ENCODE measurements at regions not wholly inside any gene's neighbourhood (a gene's known extent, or its start where the extent isn't known, plus 50 kb on each side); places are given as distances from the start of the nearest gene placed in this dataset.
"Not testable (repeated sequence)": the region's sequence is repeated elsewhere in the genome, so short reads cannot be mapped to it uniquely, and the experiment has no call there.

GRCh38 chr6:160804639-160805038, 102.6 kb downstream of the PLG start:
- no peak for DNase-seq

GRCh38 chr6:160808263-160808662, 106.2 kb downstream of the PLG start:
- no peak for DNase-seq

GRCh38 chr6:160810238-160810637, 108.2 kb downstream of the PLG start:
- DNase-seq = no peak

GRCh38 chr6:160812097-160812496, 110.1 kb downstream of the PLG start:
- no peak for DNase-seq

GRCh38 chr6:160818934-160819333, 116.9 kb downstream of the PLG start:
- DNase-seq = no peak

GRCh38 chr6:160820661-160821060, 118.6 kb downstream of the PLG start:
- DNase-seq = not testable (repeated sequence)

- no peak for DNase-seq
Observed at GRCh38 chr6:160831739-160832138, 129.7 kb downstream of the PLG start.

- DNase-seq = no peak
Observed at GRCh38 chr6:160832422-160832821, 130.4 kb downstream of the PLG start.

- DNase-seq = no peak
Observed at GRCh38 chr6:160837146-160837545, 135.1 kb downstream of the PLG start.

GRCh38 chr6:160851031-160851430, 140.5 kb upstream of the MAP3K4 start:
- DNase-seq = no peak

GRCh38 chr6:160853946-160854345, 137.6 kb upstream of the MAP3K4 start:
- no peak for DNase-seq

GRCh38 chr6:160858886-160859285, 132.7 kb upstream of the MAP3K4 start:
- no peak for DNase-seq

- DNase-seq = no peak
Observed at GRCh38 chr6:160859822-160860221, 131.7 kb upstream of the MAP3K4 start.

- DNase-seq = no peak
Observed at GRCh38 chr6:160861824-160862223, 129.7 kb upstream of the MAP3K4 start.

- no peak for DNase-seq
Observed at GRCh38 chr6:160863782-160864181, 127.8 kb upstream of the MAP3K4 start.

GRCh38 chr6:160871320-160871719, 120.2 kb upstream of the MAP3K4 start:
- no peak for DNase-seq

GRCh38 chr6:160881148-160881808, 110.3 kb upstream of the MAP3K4 start:
- DNase-seq = no peak

- DNase-seq = no peak
Observed at GRCh38 chr6:160882006-160882405, 109.6 kb upstream of the MAP3K4 start.

- DNase-seq = no peak
Observed at GRCh38 chr6:160882791-160883279, 108.7 kb upstream of the MAP3K4 start.

- DNase-seq = no peak
Observed at GRCh38 chr6:160883560-160883959, 108.0 kb upstream of the MAP3K4 start.

GRCh38 chr6:160883999-160884398, 107.6 kb upstream of the MAP3K4 start:
- no peak for DNase-seq

- DNase-seq = not testable (repeated sequence)
Observed at GRCh38 chr6:160889148-160889547, 102.4 kb upstream of the MAP3K4 start.

- DNase-seq = no peak
Observed at GRCh38 chr6:160891690-160892089, 99.9 kb upstream of the MAP3K4 start.

- no peak for DNase-seq
Observed at GRCh38 chr6:160895562-160895961, 96.0 kb upstream of the MAP3K4 start.
